ENCODE measurements at regions not wholly inside any gene's neighbourhood (a gene's known extent, or its start where the extent isn't known, plus 50 kb on each side); places are given as distances from the start of the nearest gene placed in this dataset.

- H3K4me3 ChIP-seq (ENCODE audit: low read depth, low read length): no peak overlapping the region
- TF ChIP-seq CTCF (IDR thresholded peaks at IDR 0.05; ENCODE audit: low read depth, low read length, missing control alignments): no peak
- DNase-seq (ENCODE audit: low read depth): no peak
These were observed 51.6 kb upstream of the ZC3H11B start for GRCh38 chr1:219664310-219665029.
